GM12892 (cell line): ENCODE measurements at regions not wholly inside any gene's neighbourhood (a gene's known extent, or its start where the extent isn't known, plus 50 kb on each side); places are given as distances from the start of the nearest gene placed in this dataset.

Experiments used
- DNase-seq: peaks from one replicate; pipeline ENCODE4 v3.0.0; 2011; ENCODE audit not compliant: insufficient read length
- FAIRE-seq: peaks from 2 replicates; lab custom pipeline; 2011; peaks lifted over from hg19 to GRCh38; lab: Jason Lieb, UNC
- POLR2A ChIP-seq: IDR thresholded peaks from 2 replicates; pipeline ENCODE4 v1.6.1; 2011; ENCODE audit warnings: low read depth, low read length, control low read depth
- POLR2AphosphoS5 ChIP-seq: IDR thresholded peaks from 2 replicates; pipeline ENCODE4 v1.6.1; 2011; ENCODE audit warnings: low read depth, low read length, control low read depth
- TAF1 ChIP-seq: IDR thresholded peaks from 2 replicates; pipeline ENCODE4 v1.6.1; 2011; ENCODE audit warnings: low read depth, mild to moderate bottlenecking, control low read depth, low read length, borderline replicate concordance

DNA sequence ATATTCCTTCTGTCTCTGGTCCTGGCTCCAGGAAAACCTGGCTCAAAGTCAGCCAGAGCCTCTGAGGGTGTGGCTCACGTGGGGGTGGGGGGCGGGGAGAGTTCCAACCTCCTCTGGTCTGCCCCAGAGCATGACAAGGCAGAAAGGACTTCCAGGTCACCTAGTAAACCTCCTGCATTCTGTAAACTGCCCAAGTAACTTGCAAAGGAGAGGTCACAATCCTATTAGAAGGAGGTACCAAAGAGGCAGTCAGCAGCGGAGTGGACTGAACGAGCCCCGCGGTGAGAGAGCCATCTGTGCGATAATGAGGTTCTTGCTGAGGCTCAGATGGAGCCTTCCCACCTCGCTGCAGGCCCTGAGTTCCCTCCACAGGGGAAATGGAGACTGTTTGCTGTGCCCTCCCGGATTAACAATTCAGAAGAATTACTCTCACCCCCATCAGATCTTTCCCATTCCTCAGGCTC lies 58.9 kb upstream of the GATA6 start:
- DNase-seq (no peak), FAIRE-seq (no peak)
- TF ChIP-seq TAF1, result no peak
- TF ChIP-seq POLR2A, result no peak
- TF ChIP-seq POLR2AphosphoS5, result no peak

DNA sequence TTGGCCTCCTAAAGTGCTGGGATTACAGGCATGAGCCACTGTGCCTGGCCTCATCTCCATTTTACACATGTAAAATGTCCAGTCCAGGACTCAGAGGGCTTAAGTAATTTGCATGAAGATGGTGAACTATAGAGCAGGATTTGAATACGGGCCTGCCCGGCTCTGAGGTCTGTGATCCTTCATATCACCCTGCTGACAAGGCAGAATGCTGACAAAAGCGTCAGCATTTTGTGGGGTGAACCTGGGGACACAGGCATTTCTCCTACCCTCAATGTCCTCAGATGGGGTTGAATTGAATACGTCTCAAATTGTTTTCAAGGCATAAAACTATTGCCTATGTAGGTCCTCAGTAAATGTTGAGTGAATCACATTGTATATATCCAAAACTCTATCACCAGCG lies 57.2 kb upstream of the GATA6 start:
- FAIRE-seq (no peak), DNase-seq (no peak)
- TF ChIP-seq TAF1 (no peak), POLR2A (no peak), POLR2AphosphoS5 (no peak)

DNA sequence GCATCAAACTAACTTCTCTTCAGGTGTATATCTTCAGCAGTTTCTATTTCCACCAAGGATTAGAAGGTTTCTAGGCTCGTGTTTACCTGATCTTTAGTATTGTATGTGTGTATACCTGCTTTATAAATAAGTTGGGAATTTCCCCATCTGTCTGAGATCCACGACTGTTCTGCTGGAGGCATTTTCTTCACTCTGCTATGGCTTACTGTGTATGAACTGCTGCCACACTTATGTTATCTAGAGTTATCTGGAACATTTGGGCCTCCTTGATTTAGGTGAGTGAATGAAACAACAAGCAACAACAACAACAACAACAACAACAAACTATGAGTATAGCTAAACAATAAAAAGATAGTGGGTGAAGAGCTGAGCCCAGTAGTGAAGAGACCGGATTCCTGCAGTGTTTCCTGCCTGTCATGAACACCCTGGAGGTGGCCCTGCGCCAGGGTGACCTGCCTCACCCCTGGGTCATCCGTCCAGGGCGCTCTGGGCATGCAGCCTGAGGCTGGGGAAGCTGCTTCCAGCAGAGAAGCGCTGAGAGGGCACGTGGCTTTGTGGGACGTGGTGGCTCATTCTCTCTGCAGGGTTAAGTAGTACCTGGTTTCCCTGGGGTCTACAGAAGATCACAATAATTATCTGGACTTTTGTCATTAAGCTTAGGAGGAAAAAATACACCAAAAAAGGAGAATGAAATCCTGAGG lies 56.1 kb upstream of the GATA6 start:
- TF ChIP-seq POLR2AphosphoS5, result no peak
- TF ChIP-seq TAF1, result no peak
- no peak for TF ChIP-seq POLR2A
- DNase-seq (no peak), FAIRE-seq (no peak)

DNA sequence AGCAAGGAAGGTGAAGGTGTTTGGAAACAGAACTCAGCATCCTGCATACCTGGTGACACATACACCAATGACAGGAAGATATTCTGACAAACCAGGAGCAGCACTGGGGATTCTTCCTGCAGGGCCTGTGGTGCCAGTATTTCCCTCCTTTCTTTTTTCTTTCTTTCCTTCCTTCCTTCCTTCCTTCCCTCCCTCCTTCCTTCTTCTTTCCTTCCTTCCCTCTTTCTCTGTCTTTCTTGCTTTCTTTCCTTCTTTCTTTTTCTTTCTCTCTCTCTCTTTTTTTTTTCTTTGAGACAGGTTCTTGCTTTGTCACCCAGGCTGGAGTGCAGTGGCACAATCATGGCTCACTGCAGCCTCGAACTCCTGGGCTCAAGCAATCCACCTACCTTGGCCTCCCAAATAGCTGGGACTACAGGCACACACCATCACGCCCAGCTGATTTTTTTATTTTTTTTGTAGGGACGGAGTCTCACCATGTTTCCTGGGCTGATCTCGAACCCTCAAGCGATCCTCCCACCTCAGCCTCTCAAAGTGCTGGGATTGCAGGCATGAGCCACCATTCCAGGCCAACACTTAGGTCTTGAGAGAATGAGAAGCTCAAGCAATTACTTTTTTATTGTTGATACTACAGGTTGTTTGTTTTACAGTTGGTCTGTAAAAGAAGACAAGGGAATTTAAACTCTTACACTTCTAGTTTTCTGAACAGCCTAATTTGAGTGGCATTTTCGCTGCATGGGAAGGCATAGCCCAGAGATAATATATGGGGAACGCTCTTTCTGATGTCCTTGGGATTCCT lies 54.7 kb upstream of the GATA6 start:
- no peak for TF ChIP-seq POLR2A
- no peak for TF ChIP-seq POLR2AphosphoS5
- TF ChIP-seq TAF1, result no peak
- DNase-seq (no peak), FAIRE-seq (no peak)

DNA sequence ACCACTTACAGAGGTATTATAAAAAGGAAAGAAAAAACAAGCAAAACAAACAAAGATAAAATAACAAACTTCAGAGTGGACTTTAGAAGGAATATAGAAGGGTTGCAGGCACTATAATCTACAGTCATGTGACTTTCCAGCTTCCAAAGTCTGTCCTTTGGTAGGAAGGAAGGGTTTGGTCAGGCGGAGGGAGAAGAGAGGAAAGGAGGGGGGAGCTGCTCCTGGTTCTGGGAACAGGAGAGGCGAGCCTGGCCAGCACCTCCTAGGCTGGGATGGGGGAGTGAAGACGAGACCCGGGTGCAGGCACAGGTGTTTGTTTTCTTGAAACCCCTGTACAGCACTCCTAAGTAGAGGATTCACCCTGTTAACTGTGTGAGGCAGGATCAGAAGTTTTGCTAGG lies 53.8 kb upstream of the GATA6 start:
- DNase-seq (no peak), FAIRE-seq (no peak)
- TF ChIP-seq POLR2AphosphoS5 (no peak), POLR2A (no peak), TAF1 (no peak)
